Ovary (tissue), 7 donors: ENCODE measurements at regions not wholly inside any gene's neighbourhood (a gene's known extent, or its start where the extent isn't known, plus 50 kb on each side); places are given as distances from the start of the nearest gene placed in this dataset.

Source experiments
- DNase-seq, 5 donors: peaks; one replicate each; pipeline ENCODE4 v3.0.0-alpha.2; 2019 to 2020
- H3K27ac ChIP-seq, 2 donors: fragments of 200-600 bp; one replicate each; pipeline versions ENCODE4 v1.5.1 to v1.8.0; 2019 to 2022
- H3K27me3 ChIP-seq: fragments of 200-600 bp; one replicate; pipeline ENCODE4 v1.8.0; 2022
- H3K36me3 ChIP-seq: fragments of 200-600 bp; sonication (generic); one replicate; pipeline ENCODE4 v1.5.1; 2019
- H3K4me1 ChIP-seq: one replicate; pipeline ENCODE4 v1.8.1; 2013; ENCODE audit warnings: mild to moderate bottlenecking, moderate library complexity; ENCODE audit not compliant: insufficient read depth
- H3K4me3 ChIP-seq: fragments of 200-600 bp; sonication (generic); one replicate; pipeline ENCODE4 v1.5.1; 2017
- H3K9me3 ChIP-seq, 2 donors: fragments of 200-600 bp in 1 of 2; sonication (generic) in 1 of 2; one replicate each; pipeline versions ENCODE4 v1.5.1 to v1.8.1; 2013 to 2019; ENCODE audit warnings: mild to moderate bottlenecking in 1 of 2, moderate library complexity in 1 of 2
- CTCF ChIP-seq, 3 donors: fragments of 450-650 bp in 2 of 3; fragments of 200-600 bp in 1 of 3; IDR thresholded peaks; one replicate each; pipeline versions ENCODE4 v1.5.1 to v1.8.0; 2016 to 2022; ENCODE audit warnings: antibody characterized with exemption in 3 of 3, mild to moderate bottlenecking in 1 of 3
- EP300 ChIP-seq: sonication (generic); formaldehyde crosslinking; IDR thresholded peaks from one replicate; pipeline ENCODE4 v1.6.1; 2017; ENCODE audit warnings: antibody characterized with exemption
- POLR2A ChIP-seq: fragments of 450-650 bp; IDR thresholded peaks from one replicate; pipeline ENCODE4 v1.6.1; 2017; ENCODE audit warnings: antibody characterized with exemption, mild to moderate bottlenecking, moderate library complexity
- WGBS, 3 donors: extraction: QIAGEN DNeasy Blood & Tissue Kit in 1 of 3; methylation state at CpG; one replicate each; pipeline versions ENCODE4 v1.1.5 to v1.1.7; 2013 to 2017; 5-methylcytosine and 5-hydroxymethylcytosine counted together
- intact Hi-C, 4 donors: fragments of 100-400 bp; cut with DNase I; formaldehyde crosslinking; loops; one replicate each; pipeline versions ENCODE4 v1.11.0 to v1.15.1; 2022 to 2023
- donor health status: DM: no; HTN: no; CAD: no; lungs with moderate emphysema.
- donor health status: DM: no; HTN: no; CAD: no.
- donor health status: Bipolar disorder and iron deficiency.
- donor health status: DM: no; HTN: no; CAD: no.
- donor health status: DM: yes; HTN: yes; CAD: no.

DNA sequence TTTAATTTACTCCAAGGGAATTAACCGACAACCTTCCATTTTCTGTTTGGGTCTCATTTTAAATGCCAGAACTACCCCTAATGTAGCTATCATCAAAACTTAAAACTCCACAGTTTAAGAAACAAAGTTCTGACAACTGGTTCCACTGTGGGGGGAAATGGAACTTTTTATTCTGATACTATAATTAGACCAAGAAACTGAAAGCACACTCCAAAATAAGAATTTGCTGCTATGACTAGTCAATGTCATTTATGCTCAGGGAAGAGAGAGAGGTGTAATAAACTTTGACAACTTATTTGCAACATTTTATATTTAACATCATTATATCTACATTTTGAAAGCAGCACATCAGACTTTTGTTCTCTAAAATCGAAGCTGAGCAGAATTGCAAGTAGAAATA lies 169.2 kb downstream of the ANXA2 start:
- Histone ChIP-seq H3K27me3 (no peaks in the 10 kb centered on the region), H3K27ac (no peak overlapping the region), H3K36me3 (no peaks in the 10 kb centered on the region), H3K9me3 (no peaks in the 10 kb centered on the region), H3K4me3 (no peak overlapping the region), H3K4me1 (no peaks in the 10 kb centered on the region)
- no peak for DNase-seq
- TF ChIP-seq POLR2A (no peak), CTCF (IDR thresholded peaks at IDR 0.05) (no peak), EP300 (no peak)
- intact Hi-C loops, result loop anchor here in 1 of 4 donors (10.0 kb wide), 1 partner anchor 1966 kb away; no protein-coding TSS in a partner anchor
- WGBS, 3 donors, result 54 to 68% (median 67%) methylated on average over 2 of the region's 2 CpGs

- Histone ChIP-seq H3K36me3 (no peaks in the 10 kb centered on the region), H3K9me3 (no peaks in the 10 kb centered on the region), H3K4me1 (no peaks in the 10 kb centered on the region), H3K4me3 (no peak overlapping the region), H3K27ac (no peak overlapping the region), H3K27me3 (no peaks in the 10 kb centered on the region)
- intact Hi-C loops, result no loop called here
- TF ChIP-seq POLR2A, result no peak
- no peak for TF ChIP-seq CTCF (IDR thresholded peaks at IDR 0.05)
- no peak for TF ChIP-seq EP300
- 22 to 28% (median 24%) methylated on average over 7 of the region's 7 CpGs for WGBS, 3 donors
- no peak for DNase-seq
These were observed 161.7 kb downstream of the ANXA2 start for GRCh38 chr15:60235951-60236710.

GRCh38 chr15:60237446-60237845 lies 160.3 kb downstream of the ANXA2 start:
- Histone ChIP-seq H3K27ac (no peak overlapping the region), H3K4me1 (no peaks in the 10 kb centered on the region), H3K36me3 (no peaks in the 10 kb centered on the region), H3K4me3 (no peak overlapping the region), H3K27me3 (no peaks in the 10 kb centered on the region), H3K9me3 (no peaks in the 10 kb centered on the region)
- WGBS, 3 donors, result 63 to 69% (median 67%) methylated on average over 8 of the region's 8 CpGs
- TF ChIP-seq EP300 (no peak), POLR2A (no peak), CTCF (IDR thresholded peaks at IDR 0.05) (no peak)
- intact Hi-C loops, result no loop called here
- no peak for DNase-seq

- no peaks in the 10 kb centered on the region for H3K4me1 ChIP-seq
- no peaks in the 10 kb centered on the region for H3K36me3 ChIP-seq
- DNase-seq, result no peak
- intact Hi-C loops, result no loop called here
- H3K27ac ChIP-seq, result no peak overlapping the region
- WGBS, 3 donors, result 23 to 27% (median 27%) methylated on average over 4 of the region's 4 CpGs
- H3K9me3 ChIP-seq, result no peaks in the 10 kb centered on the region
- TF ChIP-seq EP300 (no peak), CTCF (IDR thresholded peaks at IDR 0.05) (no peak)
- H3K4me3 ChIP-seq, result no peak overlapping the region
- no peaks in the 10 kb centered on the region for H3K27me3 ChIP-seq
These were observed 154.0 kb downstream of the ANXA2 start for GRCh38 chr15:60243769-60244168.
